ENCODE measurements at regions not wholly inside any gene's neighbourhood (a gene's known extent, or its start where the extent isn't known, plus 50 kb on each side); places are given as distances from the start of the nearest gene placed in this dataset.
A peak's percentile ranks its signal among the peaks of the same experiment; 100 is the strongest.
"Not testable (repeated sequence)": the region's sequence is repeated elsewhere in the genome, so short reads cannot be mapped to it uniquely, and the experiment has no call there.

DNA sequence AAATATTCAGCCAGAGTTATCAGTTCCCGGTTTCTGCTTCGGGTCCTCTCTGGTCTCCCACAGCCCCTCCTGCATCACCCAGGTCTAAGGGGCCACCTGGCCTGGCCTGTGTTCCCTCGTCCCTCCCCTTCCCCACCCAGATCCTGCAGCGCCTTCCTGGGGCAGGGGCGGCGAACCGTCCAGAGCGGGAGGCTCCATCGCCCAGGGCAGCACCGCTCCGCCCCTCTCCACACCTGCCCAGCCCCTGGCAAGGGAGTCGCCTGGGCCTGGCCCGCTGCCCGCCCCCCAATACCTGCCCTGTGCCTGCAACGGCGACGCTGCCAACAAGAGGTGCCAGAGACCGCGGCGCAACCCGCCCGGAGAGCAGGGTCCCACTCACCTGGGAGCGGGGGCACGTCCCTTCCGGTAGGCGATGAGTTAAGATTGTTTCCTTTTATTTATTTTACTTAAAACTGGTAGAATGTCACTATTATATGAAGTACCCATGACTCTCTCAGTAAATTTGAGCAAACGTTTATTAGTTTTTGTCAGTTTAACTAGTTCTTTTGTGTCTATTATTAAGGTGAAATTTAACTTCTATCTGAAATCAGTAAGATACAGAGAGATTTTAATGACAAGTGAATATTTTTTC lies 1641.1 kb downstream of the SPATA31A7 start:
- H3K56ac ChIP-seq (replicated peaks; ENCODE audit: insufficient read length, low read depth, low read length); POLR2A ChIA-PET (ENCODE audit: partially characterized antibody); CTCF ChIA-PET (ENCODE audit: partially characterized antibody); H2AFZ ChIP-seq (ENCODE audit: low read length); H3K14ac ChIP-seq (ENCODE audit: insufficient read length); H3K9me3 ChIP-seq (ENCODE audit: insufficient read depth in 2 of 2, low read depth in 1 of 2, low read length in 1 of 2); H3K4me1 ChIP-seq (replicated peaks in 1 of 4; ENCODE audit: control insufficient read depth in 3 of 4, insufficient read depth in 4 of 4, low read length in 3 of 4); H3K79me1 ChIP-seq (ENCODE audit: low read depth, low read length); H3K23me2 ChIP-seq (ENCODE audit: low read depth, low read length); H3K27ac ChIP-seq (ENCODE audit: low read depth, low read length); H2BK12ac ChIP-seq (ENCODE audit: low read depth, low read length); H3K23ac ChIP-seq (ENCODE audit: insufficient read length); H4K91ac ChIP-seq (replicated peaks; ENCODE audit: insufficient read length, low read length); H2AK5ac ChIP-seq (ENCODE audit: low read depth, low read length); H3K9ac ChIP-seq (replicated peaks in 1 of 4; ENCODE audit: extremely low read depth in 1 of 4, low read depth in 3 of 4, low read length in 3 of 4); H2BK120ac ChIP-seq (replicated peaks; ENCODE audit: low read depth, low read length); H2BK5ac ChIP-seq (ENCODE audit: low read depth, low read length); FAIRE-seq; H2BK15ac ChIP-seq (ENCODE audit: low read length); H3K4ac ChIP-seq (replicated peaks; ENCODE audit: insufficient read length, low read depth, low read length); H4K20me1 ChIP-seq (replicated peaks in 1 of 2; ENCODE audit: control insufficient read depth in 1 of 2, insufficient read depth in 2 of 2, low read length in 2 of 2); H2BK20ac ChIP-seq (ENCODE audit: low read length); H3K36me3 ChIP-seq (ENCODE audit: control insufficient read depth in 2 of 4, insufficient read depth in 4 of 4, low read length in 3 of 4); H3K18ac ChIP-seq (ENCODE audit: extremely low read depth, low read length); H4K5ac ChIP-seq (ENCODE audit: insufficient read length, low read depth, low read length); H4K8ac ChIP-seq (ENCODE audit: extremely low read depth, insufficient read depth, low read length); H3K79me2 ChIP-seq (ENCODE audit: control insufficient read depth in 1 of 2, insufficient read depth in 2 of 2, low read length in 2 of 2): not testable (repeated sequence)
- 18% methylated on average over 24 of the region's 27 CpGs; no CpG with 5 or more reads in 1 of the 2 experiments for WGBS, 2 experiments (ENCODE audit: extremely low coverage in 1 of 2, insufficient coverage in 1 of 2, insufficient read length in 1 of 2, insufficient replicate concordance in 2 of 2, low coverage in 1 of 2, low lambda C conversion rate in 2 of 2, missing lambda C conversion rate in 1 of 2)
- TF ChIP-seq RNF2 (IDR thresholded peaks at IDR 0.05; ENCODE audit: borderline replicate concordance, low read depth, low read length, missing control alignments, poor library complexity, severe bottlenecking) (peak; percentile 63), SUZ12 (IDR thresholded peaks at IDR 0.05; ENCODE audit: low read length) (peak; percentile 64)
- peak in 1 of 2 experiments; percentile 78 for DNase-seq (ENCODE audit: low read depth in 1 of 2, low spot score in 2 of 2)
- Histone ChIP-seq H3K4me3 (ENCODE audit: extremely low read depth in 1 of 4, insufficient read depth in 2 of 4, low read depth in 3 of 4, low read length in 4 of 4) (peak overlapping the region in 1 of 4 experiments; percentile 22; a peak in 1 of 8 replicates), H3K4me2 (ENCODE audit: insufficient read depth in 1 of 2, low read depth in 2 of 2, low read length in 2 of 2) (peak overlapping the region; percentile 24 to 49; a peak in 2 of 4 replicates), H3K27me3 (replicated peaks in 1 of 4; ENCODE audit: control insufficient read depth in 3 of 4, extremely low read depth in 1 of 4, insufficient read depth in 3 of 4, low read length in 3 of 4) (peaks cover 18 to 61% (median 33%) of the 10 kb centered on the region in 4 experiments)
